NCI-H1092 (cell line): ENCODE measurements at regions not wholly inside any gene's neighbourhood (a gene's known extent, or its start where the extent isn't known, plus 50 kb on each side); places are given as distances from the start of the nearest gene placed in this dataset.
"Not testable (repeated sequence)": the region's sequence is repeated elsewhere in the genome, so short reads cannot be mapped to it uniquely, and the experiment has no call there.

ENCODE experiments used
- DNase-seq: peaks from one replicate; lab custom pipeline; 2025; lab: John Stamatoyannopoulos, UW

- no peak for DNase-seq
Observed at GRCh38 chr5:2381861-2382260, 369.6 kb downstream of the IRX2 start.

DNA sequence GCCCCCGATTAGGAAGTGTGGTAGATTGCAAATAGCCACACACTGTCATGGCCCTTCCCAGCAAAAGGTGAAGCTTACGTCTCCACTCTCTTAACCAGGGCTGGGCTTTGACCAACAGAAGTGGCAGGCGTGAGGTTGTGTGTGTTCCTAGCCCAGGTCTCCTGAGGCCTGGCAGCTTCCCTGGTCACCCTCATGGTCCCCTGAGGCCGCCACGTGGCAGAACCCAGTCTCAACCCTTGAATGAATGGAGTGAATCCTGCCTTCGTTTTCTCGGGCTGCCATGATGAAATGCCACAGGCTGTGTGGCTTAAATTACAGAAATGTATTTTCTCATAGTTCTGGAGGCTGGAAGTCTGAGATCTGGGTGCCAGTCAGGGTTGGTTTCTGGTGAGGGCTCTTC is 370.4 kb downstream of the IRX2 start:
- DNase-seq = no peak

DNA sequence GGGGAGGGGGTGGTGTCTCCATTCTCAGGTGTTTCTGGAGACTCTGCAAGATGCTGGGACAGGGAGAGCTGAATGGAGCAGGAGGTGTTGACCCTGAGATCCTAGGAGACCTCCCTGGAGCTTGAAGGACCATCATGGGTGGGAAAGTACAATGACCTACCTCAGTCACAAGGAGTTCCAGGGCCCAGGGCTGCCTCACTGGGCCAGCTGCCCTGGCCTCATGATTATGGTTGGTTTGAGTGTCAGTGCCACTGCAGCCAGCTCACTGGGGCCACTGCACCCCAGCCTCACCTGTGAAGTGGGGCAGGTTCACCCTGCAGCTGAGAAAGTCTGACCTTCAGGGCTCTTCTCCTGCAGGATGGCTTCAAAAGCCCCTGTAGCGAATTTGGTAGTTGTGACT is 372.5 kb downstream of the IRX2 start:
- no peak for DNase-seq

- DNase-seq = no peak
Observed at GRCh38 chr5:2378108-2378507, 373.4 kb downstream of the IRX2 start.

DNA sequence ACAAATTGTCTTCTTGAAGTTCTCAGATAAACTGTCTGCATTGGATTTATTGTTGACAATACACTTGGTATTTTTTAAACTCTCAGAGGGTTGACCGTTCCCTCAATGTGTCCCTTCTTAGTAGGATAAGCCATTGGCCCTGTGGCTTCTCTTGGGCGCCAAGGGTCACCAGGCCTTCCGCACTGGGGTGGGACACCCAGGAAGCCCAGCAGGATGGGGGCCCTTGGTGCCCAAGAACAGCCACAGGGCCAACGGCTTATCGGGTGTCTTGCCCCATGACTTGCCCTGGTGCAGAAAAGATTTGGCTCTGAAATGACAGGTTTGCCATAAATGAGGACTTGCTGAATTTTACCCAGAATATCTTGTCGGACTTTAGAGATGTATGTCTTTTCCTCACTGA is 375.0 kb downstream of the IRX2 start:
- no peak for DNase-seq

DNA sequence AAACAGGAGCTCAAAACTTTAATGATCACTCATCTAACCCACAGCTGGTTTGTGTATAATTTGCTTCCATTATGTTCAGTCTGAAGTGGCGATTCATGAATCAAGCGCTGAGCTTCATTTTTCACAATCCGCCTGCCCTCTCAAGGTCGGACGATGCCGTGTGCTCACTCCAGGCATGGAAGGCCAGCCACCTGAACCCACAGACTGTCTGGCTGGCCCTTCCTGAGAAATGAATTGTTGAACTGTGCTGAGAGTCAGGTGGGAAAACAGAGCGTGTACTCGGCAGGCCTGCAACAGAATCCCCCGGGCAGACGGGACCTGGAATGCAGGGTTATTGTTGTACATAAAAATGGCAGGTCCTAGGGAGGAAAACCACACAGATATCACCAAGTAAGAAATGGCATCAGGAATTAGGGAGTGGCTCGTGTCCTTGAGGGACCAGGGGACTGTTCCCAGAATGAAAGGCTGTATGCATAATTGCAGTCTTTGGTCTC is 375.7 kb downstream of the IRX2 start:
- DNase-seq = no peak

DNA sequence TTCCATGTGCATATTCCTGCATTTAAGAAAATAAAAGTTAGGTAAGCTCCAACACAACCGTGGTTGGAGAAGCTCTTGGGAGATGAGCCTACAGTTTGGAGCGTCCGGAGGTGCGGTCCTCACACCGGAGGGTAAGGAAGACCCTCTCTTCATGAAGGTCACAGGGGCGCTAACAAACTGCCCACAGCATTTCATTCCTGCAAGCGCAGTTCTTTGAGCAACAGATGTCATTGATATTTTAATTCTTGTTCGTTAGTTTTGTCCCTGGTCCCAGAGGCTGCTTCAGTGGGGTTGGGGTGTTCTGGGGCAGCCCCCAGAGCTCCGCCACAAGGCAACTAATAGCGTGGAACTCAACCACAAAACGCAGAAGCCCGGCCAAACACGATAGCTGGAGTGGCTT is 376.2 kb downstream of the IRX2 start:
- no peak for DNase-seq

GRCh38 chr5:2374703-2375102 is 376.8 kb downstream of the IRX2 start:
- no peak for DNase-seq

- DNase-seq = no peak
Observed at GRCh38 chr5:2373631-2374030, 377.8 kb downstream of the IRX2 start.

- no peak for DNase-seq
Observed at GRCh38 chr5:2371419-2371710, 380.1 kb downstream of the IRX2 start.

DNA sequence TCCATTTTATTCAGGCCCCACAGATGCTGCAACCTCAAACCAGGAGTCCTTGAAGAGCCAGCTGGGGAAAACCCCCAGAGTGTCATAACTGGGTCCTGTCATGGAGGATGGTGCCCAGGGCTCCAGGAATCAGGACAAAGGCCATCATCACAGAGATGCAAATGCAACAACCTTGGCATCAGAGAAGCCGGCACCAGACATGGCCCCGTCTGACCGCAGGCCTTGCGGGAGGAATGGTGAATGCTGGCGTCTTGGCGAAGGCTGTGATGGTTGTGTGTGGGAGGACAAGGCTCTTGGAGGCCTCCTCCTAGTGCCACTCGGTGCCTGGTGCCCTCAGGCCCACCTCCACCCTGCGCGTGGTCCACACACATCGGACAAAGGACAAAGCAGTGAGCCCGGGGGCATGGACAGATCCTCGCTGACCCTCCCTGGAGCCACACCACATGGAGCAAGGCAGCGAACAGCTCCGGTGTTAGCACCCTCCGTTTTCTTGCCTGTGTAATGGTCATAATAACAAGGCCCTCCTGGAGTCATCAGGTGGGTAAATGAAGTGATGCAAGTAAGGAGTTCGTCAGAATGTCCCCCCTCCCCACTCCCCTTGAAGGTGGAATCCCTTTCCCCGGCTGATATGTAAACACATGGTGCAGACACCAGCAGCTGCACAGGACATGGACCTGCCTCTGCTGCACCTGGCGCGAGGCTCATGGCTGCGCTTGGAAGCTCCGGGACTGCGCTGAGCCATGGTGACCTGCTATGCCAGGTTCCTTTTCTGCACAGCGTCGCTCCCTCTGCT is 380.7 kb downstream of the IRX2 start:
- no peak for DNase-seq

GRCh38 chr5:2369178-2369577 is 382.3 kb downstream of the IRX2 start:
- no peak for DNase-seq

DNA sequence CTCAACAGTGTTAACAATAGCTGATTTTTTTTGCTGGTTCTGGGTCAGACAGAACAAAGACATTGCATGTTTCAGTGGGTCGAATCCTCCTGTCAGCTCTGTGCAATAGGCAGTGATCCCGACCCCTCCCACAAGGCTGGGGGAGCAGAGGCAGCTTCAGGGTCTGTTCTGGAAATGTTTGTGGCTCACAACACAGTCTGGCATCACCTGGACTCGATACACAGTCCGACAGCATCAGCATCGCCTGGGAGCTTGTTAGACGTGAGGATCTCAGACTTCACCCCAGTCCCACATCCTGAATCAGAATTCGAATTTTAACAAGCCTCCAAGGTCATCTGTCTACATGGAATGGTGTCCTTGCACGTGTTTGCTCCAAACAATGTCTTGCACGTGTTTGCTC is 384.7 kb downstream of the IRX2 start:
- no peak for DNase-seq

GRCh38 chr5:2357309-2357708 is 394.2 kb downstream of the IRX2 start:
- DNase-seq = no peak

- no peak for DNase-seq
Observed at GRCh38 chr5:2355859-2356258, 395.6 kb downstream of the IRX2 start.

DNA sequence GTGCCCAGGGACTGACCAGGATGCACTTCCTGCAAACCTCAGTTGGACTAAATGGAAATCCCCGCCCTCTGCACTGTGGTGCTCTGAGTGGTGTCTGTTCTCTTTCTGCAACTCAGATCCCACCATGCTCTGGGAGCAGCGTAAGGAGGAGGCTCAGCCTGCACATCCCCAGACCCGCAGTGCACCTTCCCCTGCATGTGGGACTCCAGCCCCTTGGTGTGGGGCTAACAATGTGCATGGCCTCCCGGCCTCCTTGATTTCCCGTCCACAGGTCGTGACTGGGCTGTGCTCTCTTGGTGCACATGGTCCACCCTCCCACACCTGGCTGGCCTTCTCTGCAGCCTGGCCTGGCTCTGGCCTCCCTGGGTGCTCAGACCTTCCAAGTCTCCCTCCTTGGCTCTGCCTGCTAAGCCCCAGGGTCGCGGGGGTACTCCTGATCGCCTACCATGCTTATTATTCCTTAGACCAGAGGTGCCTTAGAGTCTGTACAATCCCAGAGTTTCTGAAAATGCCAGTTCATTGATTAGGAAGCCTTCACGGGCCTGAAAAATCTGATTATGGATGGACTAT is 397.5 kb downstream of the IRX2 start:
- no peak for DNase-seq

DNA sequence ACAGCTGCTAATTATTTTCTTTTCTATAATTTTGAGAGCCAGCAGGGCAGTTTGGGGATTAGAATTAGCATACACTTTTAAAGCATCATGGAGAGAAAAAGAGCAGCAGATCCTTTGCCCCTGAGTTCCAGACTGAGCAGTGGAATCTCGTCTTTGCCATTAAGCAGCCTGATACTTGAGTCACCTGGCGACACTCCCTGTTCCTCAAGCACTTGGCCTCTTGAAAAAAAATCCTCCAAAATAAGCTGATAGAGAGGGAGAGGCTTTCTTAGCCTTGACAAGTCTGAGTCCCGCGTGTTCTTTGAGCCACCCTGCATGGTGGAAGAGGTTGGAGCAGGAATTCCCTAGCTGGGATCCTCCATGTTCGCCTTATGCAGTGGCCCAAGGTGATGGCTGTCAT is 398.3 kb downstream of the IRX2 start:
- no peak for DNase-seq

- no peak for DNase-seq
Observed at GRCh38 chr5:2352101-2352861, 399.2 kb downstream of the IRX2 start.

- DNase-seq = not testable (repeated sequence)
Observed at GRCh38 chr5:2349768-2350167, 401.7 kb downstream of the IRX2 start.

DNA sequence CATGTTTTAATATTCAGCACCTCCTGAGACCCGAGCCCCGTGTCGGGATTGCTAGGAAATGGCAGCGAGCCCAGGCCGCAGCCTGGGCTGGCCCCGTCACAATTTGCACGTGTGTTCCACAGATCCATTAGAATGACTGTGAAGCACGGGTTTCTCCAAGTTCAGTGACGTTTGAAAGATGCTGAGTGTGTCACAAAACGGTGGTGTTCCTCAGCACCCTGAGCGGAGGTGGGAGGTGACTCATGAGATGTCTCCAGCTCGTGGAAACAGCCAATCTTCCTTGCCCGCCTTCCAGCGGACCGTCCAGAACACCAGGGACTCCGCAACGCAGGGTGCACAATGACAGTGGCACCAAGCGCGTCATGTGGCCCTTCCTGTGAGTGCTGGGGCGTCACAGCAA is 412.8 kb downstream of the IRX2 start:
- DNase-seq = no peak

DNA sequence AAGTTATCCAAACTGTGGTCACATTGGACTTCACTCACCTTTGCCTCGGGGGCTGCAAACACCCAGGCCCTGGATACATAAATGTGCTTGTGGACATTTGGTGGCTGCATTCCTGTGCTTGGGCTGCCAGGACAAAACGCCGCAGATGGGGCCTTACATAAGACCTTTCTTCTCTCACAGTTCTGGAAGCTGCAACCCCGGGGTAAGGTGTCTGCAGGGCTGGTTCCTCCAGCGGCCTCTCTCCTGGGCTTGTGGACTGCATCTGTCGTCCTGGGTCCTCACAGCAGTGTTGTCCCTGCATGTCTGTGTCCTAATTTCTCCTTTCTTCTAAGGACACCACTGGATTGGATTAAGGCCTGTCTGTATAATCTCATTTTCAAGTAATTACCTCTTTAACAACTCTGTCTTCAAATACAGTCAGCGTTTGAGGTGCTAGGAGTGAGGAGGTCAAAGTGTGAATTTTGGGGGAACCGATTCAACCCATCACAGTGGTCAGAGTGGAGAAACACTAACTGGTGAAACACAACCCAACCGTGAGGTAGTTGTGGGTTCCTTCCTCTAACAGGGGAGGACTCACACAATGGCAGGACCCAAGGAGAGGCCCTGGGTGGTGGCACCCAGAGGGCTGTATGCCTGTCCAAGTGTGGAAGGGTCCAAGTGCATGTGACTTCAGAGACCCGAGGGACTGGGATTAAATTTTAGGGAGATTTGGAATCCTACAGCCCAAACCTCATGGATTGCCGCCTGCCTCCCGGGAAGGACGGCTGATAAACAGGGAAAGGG is 415.6 kb downstream of the IRX2 start:
- DNase-seq = no peak

GRCh38 chr5:2335125-2335732 is 416.2 kb downstream of the IRX2 start:
- DNase-seq = no peak
